GM23338 (cell line): ENCODE measurements at regions not wholly inside any gene's neighbourhood (a gene's known extent, or its start where the extent isn't known, plus 50 kb on each side); places are given as distances from the start of the nearest gene placed in this dataset.

Experiments
- ATAC-seq: fragments of 200-7000 bp; cut with Tn5 transposase; 3 replicates; pipeline ENCODE4 v1.9.1; 2020
- DNase-seq: peaks from one replicate; pipeline ENCODE4 v3.0.0-alpha.2; 2015; ENCODE audit warnings: low spot score
- H2AFZ ChIP-seq: fragments of 200-600 bp; sonication (generic); 2 replicates; pipeline ENCODE4 v1.8.0; 2016; ENCODE audit warnings: antibody characterized with exemption, mild to moderate bottlenecking, moderate library complexity
- H3F3A ChIP-seq: fragments of 200-600 bp; sonication (generic); replicated peaks from 2 replicates; pipeline ENCODE4 v1.8.0; 2017; ENCODE audit warnings: antibody characterized with exemption, mixed run types, low read depth
- H3K27ac ChIP-seq: fragments of 200-600 bp; sonication (generic); 2 replicates; pipeline ENCODE4 v1.6.1; 2016; ENCODE audit warnings: low read depth
- H3K27me3 ChIP-seq: fragments of 200-600 bp; sonication (generic); 2 replicates; pipeline ENCODE4 v1.8.0; 2016; ENCODE audit warnings: mild to moderate bottlenecking, mixed run types, moderate library complexity; ENCODE audit not compliant: insufficient read depth
- H3K36me3 ChIP-seq: fragments of 200-600 bp; sonication (generic); 2 replicates; pipeline ENCODE4 v1.8.0; 2016; ENCODE audit warnings: mild to moderate bottlenecking; ENCODE audit not compliant: insufficient read depth
- H3K4me1 ChIP-seq: fragments of 200-600 bp; sonication (generic); 2 replicates; pipeline ENCODE4 v1.8.0; 2016; ENCODE audit warnings: mild to moderate bottlenecking, moderate library complexity; ENCODE audit not compliant: insufficient read depth
- H3K4me2 ChIP-seq: fragments of 200-600 bp; sonication (generic); 2 replicates; pipeline ENCODE4 v1.7.1; 2017; ENCODE audit warnings: mixed run types
- H3K4me3 ChIP-seq: fragments of 200-600 bp; sonication (generic); 2 replicates; pipeline ENCODE4 v1.6.1; 2016; ENCODE audit warnings: mixed run types
- H3K79me2 ChIP-seq: fragments of 200-600 bp; sonication (generic); replicated peaks from 2 replicates; pipeline ENCODE4 v1.8.0; 2017; ENCODE audit warnings: mild to moderate bottlenecking; ENCODE audit not compliant: insufficient read depth
- H3K9me2 ChIP-seq: fragments of 200-600 bp; sonication (generic); 2 replicates; pipeline ENCODE4 v1.8.0; 2017; ENCODE audit not compliant: insufficient read depth
- H4K20me1 ChIP-seq: fragments of 200-600 bp; sonication (generic); replicated peaks from 2 replicates; pipeline ENCODE4 v1.8.0; 2017; ENCODE audit warnings: mild to moderate bottlenecking; ENCODE audit not compliant: insufficient read depth
- H3K27ac Mint-ChIP-seq: 2 replicates; pipeline ENCODE4 v1.8.0; 2020; ENCODE audit warnings: inconsistent platforms, mild to moderate bottlenecking, moderate library complexity, mixed read lengths
- H3K27me3 Mint-ChIP-seq: 3 replicates; pipeline ENCODE4 v1.8.0; 2022; ENCODE audit warnings: low read depth, mild to moderate bottlenecking, moderate library complexity, mixed read lengths, inconsistent platforms; ENCODE audit not compliant: insufficient read depth, poor library complexity
- H3K36me3 Mint-ChIP-seq: 3 replicates; pipeline ENCODE4 v1.8.0; 2021; ENCODE audit warnings: low read depth, mild to moderate bottlenecking, inconsistent platforms, moderate library complexity, mixed read lengths
- H3K4me1 Mint-ChIP-seq: 3 replicates; pipeline ENCODE4 v1.8.0; 2020; ENCODE audit warnings: mild to moderate bottlenecking, inconsistent platforms, mixed read lengths
- H3K4me3 Mint-ChIP-seq: 3 replicates; pipeline ENCODE4 v1.8.0; 2021; ENCODE audit warnings: moderate library complexity, mild to moderate bottlenecking, inconsistent platforms, mixed read lengths
- H3K9me3 Mint-ChIP-seq: 3 replicates; pipeline ENCODE4 v1.8.0; 2020; ENCODE audit warnings: moderate library complexity, mild to moderate bottlenecking, inconsistent platforms, mixed read lengths
- CREB1 ChIP-seq: fragments of 250-450 bp; sonication (Bioruptor Pico); IDR thresholded peaks from 2 replicates; pipeline ENCODE4 v1.5.0; 2020; ENCODE audit warnings: low read depth, mild to moderate bottlenecking, moderate library complexity
- EZH2 ChIP-seq: fragments of 200-600 bp; sonication (generic); IDR thresholded peaks from one replicate; pipeline ENCODE4 v1.8.0; 2017; ENCODE audit warnings: antibody characterized with exemption, mild to moderate bottlenecking, low read depth; ENCODE audit not compliant: unreplicated experiment
- EZH2phosphoT487 ChIP-seq: fragments of 200-600 bp; sonication (generic); IDR thresholded peaks from one replicate; pipeline ENCODE4 v1.8.1; 2018; ENCODE audit warnings: antibody characterized with exemption; ENCODE audit not compliant: unreplicated experiment
- JUNB ChIP-seq: IDR thresholded peaks from one replicate; pipeline ENCODE4 v1.6.1; 2016; ENCODE audit warnings: antibody characterized with exemption; ENCODE audit not compliant: unreplicated experiment
- NANOG ChIP-seq: IDR thresholded peaks from 2 replicates; pipeline ENCODE4 v1.6.1; 2016; ENCODE audit warnings: antibody characterized with exemption, borderline replicate concordance
- POLR2AphosphoS5 ChIP-seq: IDR thresholded peaks from 2 replicates; pipeline ENCODE4 v1.6.1; 2016; ENCODE audit warnings: antibody characterized with exemption, low read depth
- STAT1 ChIP-seq: IDR thresholded peaks from one replicate; pipeline ENCODE4 v1.6.1; 2016; ENCODE audit warnings: antibody characterized with exemption; ENCODE audit not compliant: unreplicated experiment
- ZNF114 ChIP-seq: fragments of 250-450 bp; sonication (Bioruptor Pico); IDR thresholded peaks from 2 replicates; pipeline ENCODE4 v1.5.0; 2020; ENCODE audit warnings: mild to moderate bottlenecking, moderate library complexity
- ZNF331 ChIP-seq: fragments of 250-450 bp; sonication (Bioruptor Pico); IDR thresholded peaks from 2 replicates; pipeline ENCODE4 v1.5.0; 2020; ENCODE audit warnings: low read depth, mild to moderate bottlenecking, moderate library complexity
- TF ChIP-seq, protein P1 (sequence below), 2 experiments: fragments of 200-600 bp in 1 of 2; sonication (generic) in 1 of 2; conservative IDR thresholded peaks; 2 replicates each; pipeline versions ENCODE4 v1.5.1 to v1.6.1; 2016 to 2017; ENCODE audit warnings: antibody characterized with exemption in 2 of 2, low read depth in 2 of 2, mild to moderate bottlenecking in 2 of 2, moderate library complexity in 1 of 2
- TF ChIP-seq, protein P2 (sequence below): IDR thresholded peaks from one replicate; pipeline ENCODE4 v1.6.1; 2018; ENCODE audit warnings: antibody characterized with exemption; ENCODE audit not compliant: unreplicated experiment
- TF ChIP-seq, protein P3 (sequence below): IDR thresholded peaks from 2 replicates; pipeline ENCODE4 v1.6.1; 2016; ENCODE audit warnings: antibody characterized with exemption
- TF ChIP-seq, protein P4 (sequence below): fragments of 250-450 bp; sonication (Bioruptor Pico); IDR thresholded peaks from 2 replicates; pipeline ENCODE4 v1.5.0; 2020; ENCODE audit warnings: mild to moderate bottlenecking, moderate library complexity

DNA sequence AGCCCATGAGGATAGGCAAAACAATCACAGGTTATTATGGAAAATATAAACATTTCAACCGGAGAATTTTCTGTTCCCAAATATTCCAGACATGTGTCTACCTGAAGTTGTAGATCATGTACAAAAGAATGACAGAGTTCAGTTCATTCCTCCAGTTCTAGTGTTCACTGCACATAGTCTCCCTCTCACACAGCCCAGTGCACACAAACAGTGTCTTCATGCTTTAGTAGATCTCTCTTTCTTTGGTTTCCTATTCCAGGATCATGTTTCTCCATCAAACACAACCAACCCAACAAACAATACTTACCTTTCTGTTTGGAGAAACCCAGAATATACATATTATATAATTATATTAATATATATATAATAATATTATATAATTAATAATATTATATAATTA is 671.9 kb downstream of the TRIML1 start (continued):
- TF ChIP-seq ZNF114, result no peak

DNA sequence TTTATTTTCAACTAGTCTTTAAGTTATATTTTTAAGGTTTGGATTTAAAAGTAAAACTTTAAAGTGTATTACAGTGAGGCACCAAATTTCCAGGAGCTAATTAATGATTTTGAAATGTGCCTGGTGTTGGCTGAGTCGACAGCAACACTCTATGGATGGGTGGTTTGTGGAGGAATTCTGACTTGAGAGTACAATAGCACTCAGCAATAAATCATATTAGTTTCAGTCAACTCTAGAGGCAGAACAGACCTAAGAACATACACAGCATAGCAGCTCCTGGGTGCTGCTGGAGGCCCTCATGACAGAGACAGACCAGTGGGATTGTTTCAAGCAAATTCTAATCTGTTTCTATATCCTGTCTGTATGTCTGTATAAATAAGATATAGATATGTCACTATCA is 673.4 kb downstream of the TRIML1 start:
- Histone ChIP-seq H3K9me2 (no peaks in the 10 kb centered on the region), H3K4me3 (no peak overlapping the region), H3K27ac (no peak overlapping the region), H3K27me3 (no peaks in the 10 kb centered on the region), H3K79me2 (no peaks in the 10 kb centered on the region), H3K36me3 (peaks cover 5% of the 10 kb centered on the region; the same call in 1 of the 2 replicates), H3K4me1 (no peaks in the 10 kb centered on the region), H3F3A (no peaks in the 10 kb centered on the region), H2AFZ (no peak overlapping the region), H4K20me1 (no peaks in the 10 kb centered on the region), H3K4me2 (no peak overlapping the region)
- TF ChIP-seq ZNF114 (no peak), EZH2phosphoT487 (no peak), EZH2 (no peak), JUNB (no peak), STAT1 (no peak), ZNF331 (CRISPR knock-in tag) (no peak), CREB1 (CRISPR knock-in tag) (no peak), POLR2AphosphoS5 (no peak), NANOG (no peak)
- TF ChIP-seq, protein P1, sequence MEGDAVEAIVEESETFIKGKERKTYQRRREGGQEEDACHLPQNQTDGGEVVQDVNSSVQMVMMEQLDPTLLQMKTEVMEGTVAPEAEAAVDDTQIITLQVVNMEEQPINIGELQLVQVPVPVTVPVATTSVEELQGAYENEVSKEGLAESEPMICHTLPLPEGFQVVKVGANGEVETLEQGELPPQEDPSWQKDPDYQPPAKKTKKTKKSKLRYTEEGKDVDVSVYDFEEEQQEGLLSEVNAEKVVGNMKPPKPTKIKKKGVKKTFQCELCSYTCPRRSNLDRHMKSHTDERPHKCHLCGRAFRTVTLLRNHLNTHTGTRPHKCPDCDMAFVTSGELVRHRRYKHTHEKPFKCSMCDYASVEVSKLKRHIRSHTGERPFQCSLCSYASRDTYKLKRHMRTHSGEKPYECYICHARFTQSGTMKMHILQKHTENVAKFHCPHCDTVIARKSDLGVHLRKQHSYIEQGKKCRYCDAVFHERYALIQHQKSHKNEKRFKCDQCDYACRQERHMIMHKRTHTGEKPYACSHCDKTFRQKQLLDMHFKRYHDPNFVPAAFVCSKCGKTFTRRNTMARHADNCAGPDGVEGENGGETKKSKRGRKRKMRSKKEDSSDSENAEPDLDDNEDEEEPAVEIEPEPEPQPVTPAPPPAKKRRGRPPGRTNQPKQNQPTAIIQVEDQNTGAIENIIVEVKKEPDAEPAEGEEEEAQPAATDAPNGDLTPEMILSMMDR (conservative IDR thresholded peaks at IDR 0.05; ENCODE audit: low read depth in 2 of 2), result no peak
- TF ChIP-seq, protein P2, sequence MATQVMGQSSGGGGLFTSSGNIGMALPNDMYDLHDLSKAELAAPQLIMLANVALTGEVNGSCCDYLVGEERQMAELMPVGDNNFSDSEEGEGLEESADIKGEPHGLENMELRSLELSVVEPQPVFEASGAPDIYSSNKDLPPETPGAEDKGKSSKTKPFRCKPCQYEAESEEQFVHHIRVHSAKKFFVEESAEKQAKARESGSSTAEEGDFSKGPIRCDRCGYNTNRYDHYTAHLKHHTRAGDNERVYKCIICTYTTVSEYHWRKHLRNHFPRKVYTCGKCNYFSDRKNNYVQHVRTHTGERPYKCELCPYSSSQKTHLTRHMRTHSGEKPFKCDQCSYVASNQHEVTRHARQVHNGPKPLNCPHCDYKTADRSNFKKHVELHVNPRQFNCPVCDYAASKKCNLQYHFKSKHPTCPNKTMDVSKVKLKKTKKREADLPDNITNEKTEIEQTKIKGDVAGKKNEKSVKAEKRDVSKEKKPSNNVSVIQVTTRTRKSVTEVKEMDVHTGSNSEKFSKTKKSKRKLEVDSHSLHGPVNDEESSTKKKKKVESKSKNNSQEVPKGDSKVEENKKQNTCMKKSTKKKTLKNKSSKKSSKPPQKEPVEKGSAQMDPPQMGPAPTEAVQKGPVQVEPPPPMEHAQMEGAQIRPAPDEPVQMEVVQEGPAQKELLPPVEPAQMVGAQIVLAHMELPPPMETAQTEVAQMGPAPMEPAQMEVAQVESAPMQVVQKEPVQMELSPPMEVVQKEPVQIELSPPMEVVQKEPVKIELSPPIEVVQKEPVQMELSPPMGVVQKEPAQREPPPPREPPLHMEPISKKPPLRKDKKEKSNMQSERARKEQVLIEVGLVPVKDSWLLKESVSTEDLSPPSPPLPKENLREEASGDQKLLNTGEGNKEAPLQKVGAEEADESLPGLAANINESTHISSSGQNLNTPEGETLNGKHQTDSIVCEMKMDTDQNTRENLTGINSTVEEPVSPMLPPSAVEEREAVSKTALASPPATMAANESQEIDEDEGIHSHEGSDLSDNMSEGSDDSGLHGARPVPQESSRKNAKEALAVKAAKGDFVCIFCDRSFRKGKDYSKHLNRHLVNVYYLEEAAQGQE, result no peak
- TF ChIP-seq, protein P3, sequence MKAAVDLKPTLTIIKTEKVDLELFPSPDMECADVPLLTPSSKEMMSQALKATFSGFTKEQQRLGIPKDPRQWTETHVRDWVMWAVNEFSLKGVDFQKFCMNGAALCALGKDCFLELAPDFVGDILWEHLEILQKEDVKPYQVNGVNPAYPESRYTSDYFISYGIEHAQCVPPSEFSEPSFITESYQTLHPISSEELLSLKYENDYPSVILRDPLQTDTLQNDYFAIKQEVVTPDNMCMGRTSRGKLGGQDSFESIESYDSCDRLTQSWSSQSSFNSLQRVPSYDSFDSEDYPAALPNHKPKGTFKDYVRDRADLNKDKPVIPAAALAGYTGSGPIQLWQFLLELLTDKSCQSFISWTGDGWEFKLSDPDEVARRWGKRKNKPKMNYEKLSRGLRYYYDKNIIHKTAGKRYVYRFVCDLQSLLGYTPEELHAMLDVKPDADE, result no peak
- TF ChIP-seq, protein P4, sequence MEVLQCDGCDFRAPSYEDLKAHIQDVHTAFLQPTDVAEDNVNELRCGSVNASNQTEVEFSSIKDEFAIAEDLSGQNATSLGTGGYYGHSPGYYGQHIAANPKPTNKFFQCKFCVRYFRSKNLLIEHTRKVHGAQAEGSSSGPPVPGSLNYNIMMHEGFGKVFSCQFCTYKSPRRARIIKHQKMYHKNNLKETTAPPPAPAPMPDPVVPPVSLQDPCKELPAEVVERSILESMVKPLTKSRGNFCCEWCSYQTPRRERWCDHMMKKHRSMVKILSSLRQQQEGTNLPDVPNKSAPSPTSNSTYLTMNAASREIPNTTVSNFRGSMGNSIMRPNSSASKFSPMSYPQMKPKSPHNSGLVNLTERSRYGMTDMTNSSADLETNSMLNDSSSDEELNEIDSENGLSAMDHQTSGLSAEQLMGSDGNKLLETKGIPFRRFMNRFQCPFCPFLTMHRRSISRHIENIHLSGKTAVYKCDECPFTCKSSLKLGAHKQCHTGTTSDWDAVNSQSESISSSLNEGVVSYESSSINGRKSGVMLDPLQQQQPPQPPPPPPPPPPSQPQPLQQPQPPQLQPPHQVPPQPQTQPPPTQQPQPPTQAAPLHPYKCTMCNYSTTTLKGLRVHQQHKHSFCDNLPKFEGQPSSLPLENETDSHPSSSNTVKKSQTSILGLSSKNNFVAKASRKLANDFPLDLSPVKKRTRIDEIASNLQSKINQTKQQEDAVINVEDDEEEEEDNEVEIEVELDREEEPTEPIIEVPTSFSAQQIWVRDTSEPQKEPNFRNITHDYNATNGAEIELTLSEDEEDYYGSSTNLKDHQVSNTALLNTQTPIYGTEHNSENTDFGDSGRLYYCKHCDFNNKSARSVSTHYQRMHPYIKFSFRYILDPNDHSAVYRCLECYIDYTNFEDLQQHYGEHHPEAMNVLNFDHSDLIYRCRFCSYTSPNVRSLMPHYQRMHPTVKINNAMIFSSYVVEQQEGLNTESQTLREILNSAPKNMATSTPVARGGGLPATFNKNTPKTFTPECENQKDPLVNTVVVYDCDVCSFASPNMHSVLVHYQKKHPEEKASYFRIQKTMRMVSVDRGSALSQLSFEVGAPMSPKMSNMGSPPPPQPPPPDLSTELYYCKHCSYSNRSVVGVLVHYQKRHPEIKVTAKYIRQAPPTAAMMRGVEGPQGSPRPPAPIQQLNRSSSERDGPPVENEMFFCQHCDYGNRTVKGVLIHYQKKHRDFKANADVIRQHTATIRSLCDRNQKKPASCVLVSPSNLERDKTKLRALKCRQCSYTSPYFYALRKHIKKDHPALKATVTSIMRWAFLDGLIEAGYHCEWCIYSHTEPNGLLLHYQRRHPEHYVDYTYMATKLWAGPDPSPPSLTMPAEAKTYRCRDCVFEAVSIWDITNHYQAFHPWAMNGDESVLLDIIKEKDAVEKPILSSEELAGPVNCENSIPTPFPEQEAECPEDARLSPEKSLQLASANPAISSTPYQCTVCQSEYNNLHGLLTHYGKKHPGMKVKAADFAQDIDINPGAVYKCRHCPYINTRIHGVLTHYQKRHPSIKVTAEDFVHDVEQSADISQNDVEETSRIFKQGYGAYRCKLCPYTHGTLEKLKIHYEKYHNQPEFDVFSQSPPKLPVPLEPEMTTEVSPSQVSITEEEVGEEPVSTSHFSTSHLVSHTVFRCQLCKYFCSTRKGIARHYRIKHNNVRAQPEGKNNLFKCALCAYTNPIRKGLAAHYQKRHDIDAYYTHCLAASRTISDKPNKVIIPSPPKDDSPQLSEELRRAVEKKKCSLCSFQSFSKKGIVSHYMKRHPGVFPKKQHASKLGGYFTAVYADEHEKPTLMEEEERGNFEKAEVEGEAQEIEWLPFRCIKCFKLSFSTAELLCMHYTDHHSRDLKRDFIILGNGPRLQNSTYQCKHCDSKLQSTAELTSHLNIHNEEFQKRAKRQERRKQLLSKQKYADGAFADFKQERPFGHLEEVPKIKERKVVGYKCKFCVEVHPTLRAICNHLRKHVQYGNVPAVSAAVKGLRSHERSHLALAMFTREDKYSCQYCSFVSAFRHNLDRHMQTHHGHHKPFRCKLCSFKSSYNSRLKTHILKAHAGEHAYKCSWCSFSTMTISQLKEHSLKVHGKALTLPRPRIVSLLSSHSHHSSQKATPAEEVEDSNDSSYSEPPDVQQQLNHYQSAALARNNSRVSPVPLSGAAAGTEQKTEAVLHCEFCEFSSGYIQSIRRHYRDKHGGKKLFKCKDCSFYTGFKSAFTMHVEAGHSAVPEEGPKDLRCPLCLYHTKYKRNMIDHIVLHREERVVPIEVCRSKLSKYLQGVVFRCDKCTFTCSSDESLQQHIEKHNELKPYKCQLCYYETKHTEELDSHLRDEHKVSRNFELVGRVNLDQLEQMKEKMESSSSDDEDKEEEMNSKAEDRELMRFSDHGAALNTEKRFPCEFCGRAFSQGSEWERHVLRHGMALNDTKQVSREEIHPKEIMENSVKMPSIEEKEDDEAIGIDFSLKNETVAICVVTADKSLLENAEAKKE, result no peak
- no peak overlapping the region for H3K4me3 Mint-ChIP-seq
- ATAC-seq, result no peak
- no peaks in the 10 kb centered on the region for H3K4me1 Mint-ChIP-seq
- DNase-seq, result no peak
- no peak overlapping the region for H3K27ac Mint-ChIP-seq
- no peaks in the 10 kb centered on the region for H3K27me3 Mint-ChIP-seq
- H3K9me3 Mint-ChIP-seq, result peaks cover 5% of the 10 kb centered on the region
- H3K36me3 Mint-ChIP-seq, result peaks cover 5% of the 10 kb centered on the region; the same call in 2 of the 3 replicates
